ENCODE measurements at regions not wholly inside any gene's neighbourhood (a gene's known extent, or its start where the extent isn't known, plus 50 kb on each side); places are given as distances from the start of the nearest gene placed in this dataset.

DNA sequence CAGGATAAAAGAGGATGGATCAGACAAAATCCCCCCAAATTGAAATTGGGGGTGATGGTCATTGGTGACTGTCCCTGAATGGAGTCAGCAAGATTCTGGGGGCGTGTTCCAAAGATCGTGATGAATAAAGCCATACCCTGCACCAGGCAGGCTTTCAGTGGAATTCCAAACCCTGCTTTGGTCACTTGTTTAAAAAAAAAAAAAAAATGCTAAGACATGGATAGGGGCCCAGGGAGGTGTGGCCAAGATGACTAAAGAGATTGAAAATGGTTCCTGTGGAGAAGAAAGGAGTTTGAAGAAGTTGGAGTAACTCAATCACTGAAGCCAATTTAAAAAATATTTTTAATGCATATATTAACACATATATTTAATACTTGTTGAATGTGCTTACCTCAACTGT is 161.4 kb upstream of the KCNG1 start:
- no peak for TF ChIP-seq POLR2A (IDR thresholded peaks at IDR 0.05)
- TF ChIP-seq, protein P1, sequence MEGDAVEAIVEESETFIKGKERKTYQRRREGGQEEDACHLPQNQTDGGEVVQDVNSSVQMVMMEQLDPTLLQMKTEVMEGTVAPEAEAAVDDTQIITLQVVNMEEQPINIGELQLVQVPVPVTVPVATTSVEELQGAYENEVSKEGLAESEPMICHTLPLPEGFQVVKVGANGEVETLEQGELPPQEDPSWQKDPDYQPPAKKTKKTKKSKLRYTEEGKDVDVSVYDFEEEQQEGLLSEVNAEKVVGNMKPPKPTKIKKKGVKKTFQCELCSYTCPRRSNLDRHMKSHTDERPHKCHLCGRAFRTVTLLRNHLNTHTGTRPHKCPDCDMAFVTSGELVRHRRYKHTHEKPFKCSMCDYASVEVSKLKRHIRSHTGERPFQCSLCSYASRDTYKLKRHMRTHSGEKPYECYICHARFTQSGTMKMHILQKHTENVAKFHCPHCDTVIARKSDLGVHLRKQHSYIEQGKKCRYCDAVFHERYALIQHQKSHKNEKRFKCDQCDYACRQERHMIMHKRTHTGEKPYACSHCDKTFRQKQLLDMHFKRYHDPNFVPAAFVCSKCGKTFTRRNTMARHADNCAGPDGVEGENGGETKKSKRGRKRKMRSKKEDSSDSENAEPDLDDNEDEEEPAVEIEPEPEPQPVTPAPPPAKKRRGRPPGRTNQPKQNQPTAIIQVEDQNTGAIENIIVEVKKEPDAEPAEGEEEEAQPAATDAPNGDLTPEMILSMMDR (IDR thresholded peaks at IDR 0.05): no peak

Data from adrenal gland (tissue), 5 donors.